Tibial artery (tissue), 4 donors: ENCODE measurements at regions not wholly inside any gene's neighbourhood (a gene's known extent, or its start where the extent isn't known, plus 50 kb on each side); places are given as distances from the start of the nearest gene placed in this dataset.

Source experiments
- DNase-seq, 2 donors: peaks; one replicate each; pipeline ENCODE4 v3.0.0-alpha.2; 2019
- H3K27ac ChIP-seq, 2 donors: fragments of 200-600 bp; sonication (generic) in 1 of 2; 1 replicate in 1 of 2; 2 replicates in 1 of 2; pipeline ENCODE4 v1.5.1; 2018 to 2019; ENCODE audit warnings: mild to moderate bottlenecking in 1 of 2
- H3K27me3 ChIP-seq, 2 donors: fragments of 200-600 bp; sonication (generic) in 1 of 2; one replicate each; pipeline versions ENCODE4 v1.5.1 to v1.6.0; 2016 to 2019
- H3K36me3 ChIP-seq, 3 donors: fragments of 200-600 bp; sonication (generic) in 2 of 3; one replicate each; pipeline ENCODE4 v1.5.1; 2016 to 2019; ENCODE audit warnings: mild to moderate bottlenecking in 2 of 3
- H3K4me1 ChIP-seq, 4 donors: fragments of 200-600 bp; sonication (generic) in 2 of 4; 1 replicate in 3 of 4; 2 replicates in 1 of 4; pipeline ENCODE4 v1.5.1; 2016 to 2019
- H3K4me3 ChIP-seq, 2 donors: fragments of 200-600 bp; sonication (generic) in 1 of 2; 1 replicate in 1 of 2; 2 replicates in 1 of 2; pipeline ENCODE4 v1.5.1; 2018 to 2019; ENCODE audit warnings: mild to moderate bottlenecking in 2 of 2
- H3K9me3 ChIP-seq, 3 donors: fragments of 200-600 bp; sonication (generic) in 1 of 3; one replicate each; pipeline ENCODE4 v1.5.1; 2016 to 2019
- CTCF ChIP-seq, 2 experiments: fragments of 200-600 bp in 1 of 2; fragments of 450-650 bp in 1 of 2; IDR thresholded peaks; one replicate each; pipeline ENCODE4 v1.5.1; 2017 to 2019; ENCODE audit warnings: antibody characterized with exemption in 2 of 2, mild to moderate bottlenecking in 1 of 2, moderate library complexity in 1 of 2
- intact Hi-C: fragments of 100-400 bp; cut with DNase I; formaldehyde crosslinking; loops from one replicate; pipeline ENCODE4 v1.15.0; 2023; ENCODE audit warnings: low total_unique reads

GRCh38 chr7:438916-439315 lies 80.7 kb downstream of the PDGFA start:
- no peak overlapping the region for H3K27ac ChIP-seq
- no peak for DNase-seq
- peaks cover 0 to 3% (median 0%) of the 10 kb centered on the region in 4 donors for H3K4me1 ChIP-seq
- no peaks in the 10 kb centered on the region for H3K9me3 ChIP-seq
- no peaks in the 10 kb centered on the region for H3K36me3 ChIP-seq
- no peaks in the 10 kb centered on the region for H3K27me3 ChIP-seq
- no peak for TF ChIP-seq CTCF (IDR thresholded peaks at IDR 0.05)
- H3K4me3 ChIP-seq: no peak overlapping the region
- intact Hi-C loops: no loop called here

- intact Hi-C loops: no loop called here
- Histone ChIP-seq H3K4me1 (peaks cover 0 to 14% (median 5%) of the 10 kb centered on the region in 4 donors), H3K36me3 (no peaks in the 10 kb centered on the region), H3K4me3 (no peak overlapping the region), H3K9me3 (no peaks in the 10 kb centered on the region), H3K27ac (no peak overlapping the region), H3K27me3 (no peaks in the 10 kb centered on the region)
- DNase-seq: no peak
- TF ChIP-seq CTCF (IDR thresholded peaks at IDR 0.05): no peak
Observed at GRCh38 chr7:440059-440749, 79.4 kb downstream of the PDGFA start.

- H3K27ac ChIP-seq: no peak overlapping the region
- TF ChIP-seq CTCF (IDR thresholded peaks at IDR 0.05): no peak
- no peak overlapping the region for H3K4me3 ChIP-seq
- no peak for DNase-seq
- no peaks in the 10 kb centered on the region for H3K27me3 ChIP-seq
- peaks cover 0 to 11% (median 5%) of the 10 kb centered on the region in 4 donors for H3K4me1 ChIP-seq
- intact Hi-C loops: no loop called here
- H3K36me3 ChIP-seq: no peaks in the 10 kb centered on the region
- no peaks in the 10 kb centered on the region for H3K9me3 ChIP-seq
Observed at GRCh38 chr7:441684-442421, 77.8 kb downstream of the PDGFA start.

GRCh38 chr7:442457-442856 lies 77.2 kb downstream of the PDGFA start:
- no peak for DNase-seq
- no peak for TF ChIP-seq CTCF (IDR thresholded peaks at IDR 0.05)
- Histone ChIP-seq H3K4me1 (peaks cover 0 to 11% (median 5%) of the 10 kb centered on the region in 4 donors), H3K27ac (no peak overlapping the region), H3K27me3 (no peaks in the 10 kb centered on the region), H3K36me3 (no peaks in the 10 kb centered on the region), H3K9me3 (no peaks in the 10 kb centered on the region), H3K4me3 (no peak overlapping the region)
- intact Hi-C loops: no loop called here

- intact Hi-C loops: no loop called here
- no peak for DNase-seq
- no peaks in the 10 kb centered on the region for H3K36me3 ChIP-seq
- TF ChIP-seq CTCF (IDR thresholded peaks at IDR 0.05): no peak
- H3K9me3 ChIP-seq: no peaks in the 10 kb centered on the region
- H3K4me1 ChIP-seq: peaks cover 0 to 11% (median 5%) of the 10 kb centered on the region in 4 donors
- H3K4me3 ChIP-seq: no peak overlapping the region
- H3K27ac ChIP-seq: no peak overlapping the region
- H3K27me3 ChIP-seq: no peaks in the 10 kb centered on the region
Observed at GRCh38 chr7:443279-443833, 76.3 kb downstream of the PDGFA start.
